ENCODE measurements at regions not wholly inside any gene's neighbourhood (a gene's known extent, or its start where the extent isn't known, plus 50 kb on each side); places are given as distances from the start of the nearest gene placed in this dataset.

DNA sequence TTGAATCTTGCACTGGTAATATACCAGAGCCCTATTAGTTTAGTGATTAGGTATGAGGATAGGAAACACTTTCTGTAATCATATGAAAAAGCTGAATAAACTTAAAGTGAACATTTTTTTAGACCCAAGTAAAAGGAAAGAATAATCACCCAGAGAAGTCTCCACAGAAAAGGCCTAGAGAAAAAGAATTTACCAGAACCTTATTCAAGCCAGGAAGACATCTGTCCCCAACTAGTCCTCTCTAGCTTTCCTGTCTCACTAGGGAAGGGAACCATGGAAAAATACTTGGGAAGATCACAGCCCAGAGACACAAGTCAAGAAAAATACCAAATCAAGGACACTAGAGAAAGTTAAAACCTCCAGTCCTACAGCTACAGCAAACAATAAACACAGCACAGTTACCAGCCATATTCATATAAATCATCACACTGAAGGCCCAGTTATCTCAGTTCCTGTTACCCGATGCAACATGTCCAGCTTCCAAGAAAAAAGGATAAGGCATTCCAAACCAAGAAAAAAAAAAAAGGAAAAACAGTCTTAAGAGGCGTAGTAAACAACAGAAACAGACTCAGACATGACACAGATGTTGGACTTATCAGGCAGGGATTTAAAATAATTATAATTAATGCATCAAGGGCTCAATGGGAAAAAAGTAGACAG lies 461.5 kb downstream of the IRS1 start:
- DNase-seq (ENCODE audit: low read depth in 2 of 2, low spot score in 1 of 2) = no peak

DNA sequence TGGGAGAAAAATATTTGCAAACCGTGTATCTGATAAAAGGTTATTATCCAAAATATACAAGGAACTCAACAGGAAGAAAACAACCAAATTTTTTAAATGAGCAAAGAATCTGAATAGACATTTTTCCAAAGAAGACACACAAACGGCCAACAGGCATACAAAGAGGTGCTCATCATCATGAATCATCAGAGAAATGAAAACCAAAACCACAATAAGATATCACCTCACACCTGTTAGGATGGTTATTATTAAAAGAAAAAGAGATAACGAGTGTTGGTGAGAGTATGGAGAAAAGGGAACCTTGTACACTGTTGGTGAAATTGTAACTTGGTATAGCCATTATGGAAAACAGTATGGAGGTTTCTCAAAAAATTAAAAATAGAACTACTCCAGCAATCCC lies 463.3 kb downstream of the IRS1 start:
- DNase-seq (ENCODE audit: low read depth in 2 of 2, low spot score in 1 of 2) = no peak

DNA sequence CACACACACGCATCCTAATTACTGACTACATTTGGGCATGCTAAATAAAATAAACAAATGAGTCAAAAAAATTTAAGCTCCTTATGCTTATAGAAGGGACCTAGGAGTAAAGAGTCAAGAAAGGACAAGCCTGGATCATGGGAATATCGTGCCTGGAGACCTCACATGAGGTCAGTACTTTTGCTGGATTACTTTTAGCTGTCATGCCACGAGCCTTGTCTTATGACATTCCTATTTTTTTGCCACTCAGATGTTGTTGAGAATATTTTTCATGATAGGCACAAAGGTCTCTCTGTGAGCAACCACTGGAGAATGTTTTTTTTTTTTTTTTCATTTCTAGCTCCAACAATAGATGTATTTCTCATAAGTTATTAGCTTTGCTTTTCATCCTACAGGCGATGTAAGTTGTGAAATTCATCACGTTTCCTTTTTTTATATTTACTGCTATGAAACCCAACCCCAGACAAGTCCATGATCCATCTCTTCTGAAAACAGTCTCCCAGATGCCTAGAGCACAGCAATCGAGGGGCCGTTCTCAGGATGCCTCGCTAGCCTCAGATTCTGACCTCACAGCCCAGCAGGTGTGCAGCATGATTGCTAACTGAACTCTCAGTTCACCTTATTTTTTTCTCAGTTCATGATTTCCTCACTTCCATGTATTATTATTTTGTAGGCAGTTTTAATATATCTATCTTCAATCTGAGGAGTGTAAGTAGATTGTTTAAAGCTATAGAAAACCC lies 464.5 kb downstream of the IRS1 start:
- no peak for DNase-seq (ENCODE audit: low read depth in 2 of 2, low spot score in 1 of 2)

DNA sequence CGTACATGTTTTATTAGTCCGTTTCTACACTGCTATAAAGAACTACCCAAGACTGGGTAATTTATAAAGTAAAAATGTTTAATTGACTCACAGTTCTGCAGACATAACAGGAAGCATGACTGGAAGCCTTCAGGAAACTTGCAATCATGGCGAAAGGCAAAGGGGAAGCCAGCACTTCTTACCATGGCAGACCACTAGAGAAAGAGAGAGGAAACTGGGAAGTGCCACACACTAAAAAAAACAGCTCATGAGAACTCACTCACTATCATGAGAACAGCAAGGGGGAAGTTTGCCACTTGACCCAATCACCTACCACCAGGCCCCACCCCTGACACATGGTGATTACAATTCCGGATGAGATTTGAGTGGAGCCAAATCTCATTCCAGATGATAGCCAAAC lies 466.2 kb downstream of the IRS1 start:
- no peak for DNase-seq (ENCODE audit: low read depth in 2 of 2, low spot score in 1 of 2)

DNA sequence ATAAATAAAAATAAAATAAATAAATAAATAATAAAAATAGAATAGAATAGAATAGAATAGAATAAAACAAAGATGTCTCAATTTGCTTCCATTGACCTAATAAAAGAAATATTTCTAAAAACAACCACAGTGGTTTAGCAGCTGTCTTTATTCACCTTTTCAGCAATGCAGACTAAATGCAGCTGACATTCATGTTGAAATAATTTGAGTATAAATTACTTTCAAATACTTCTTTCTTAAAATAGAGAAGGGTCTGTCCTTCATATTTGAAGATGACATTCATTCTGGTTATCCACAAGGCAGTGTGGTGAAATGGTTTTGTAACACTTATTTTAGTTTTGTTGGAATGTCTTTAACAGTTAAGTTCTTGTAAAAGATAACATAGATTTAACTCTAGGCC lies 469.4 kb downstream of the IRS1 start:
- no peak for DNase-seq (ENCODE audit: low read depth in 2 of 2, low spot score in 1 of 2)

DNA sequence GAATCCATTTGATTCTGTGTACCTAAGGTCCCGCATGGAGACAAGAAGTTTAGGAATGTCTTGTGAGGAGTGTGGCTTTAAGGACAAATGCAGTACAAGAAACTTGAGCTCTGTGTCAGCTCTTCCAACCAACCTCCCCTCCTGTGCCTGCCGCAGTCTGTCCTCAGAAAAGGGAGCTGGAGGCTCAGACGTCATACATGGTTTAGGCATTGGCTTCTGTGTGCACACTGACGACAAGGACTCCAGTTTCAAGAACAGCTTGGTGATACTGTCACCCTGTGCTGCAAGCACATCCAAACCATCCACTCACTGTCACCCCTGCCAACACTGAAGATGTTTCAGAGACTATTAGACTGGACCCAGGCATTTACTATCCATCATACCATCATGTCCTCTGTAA lies 470.4 kb downstream of the IRS1 start:
- DNase-seq (ENCODE audit: low read depth in 2 of 2, low spot score in 1 of 2) = no peak

DNA sequence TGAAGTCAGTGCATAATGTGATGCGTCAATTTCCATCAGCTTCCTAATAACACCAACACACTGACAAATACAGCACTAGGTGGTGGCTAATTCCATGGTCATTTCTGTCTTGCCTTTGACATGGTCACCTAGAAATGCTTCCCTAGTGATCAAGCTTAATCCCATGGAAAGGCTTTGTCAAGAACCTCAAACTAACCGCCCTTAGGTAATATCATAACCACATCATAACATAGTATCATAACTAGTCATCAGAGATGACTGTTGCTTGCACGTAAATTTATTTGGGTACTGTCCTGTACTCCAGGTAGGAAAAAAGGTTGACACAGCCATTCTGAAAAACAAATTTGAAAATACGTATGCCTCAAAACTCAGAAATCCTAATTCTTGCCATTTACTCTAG lies 471.8 kb downstream of the IRS1 start:
- DNase-seq (ENCODE audit: low read depth in 2 of 2, low spot score in 1 of 2) = no peak

DNA sequence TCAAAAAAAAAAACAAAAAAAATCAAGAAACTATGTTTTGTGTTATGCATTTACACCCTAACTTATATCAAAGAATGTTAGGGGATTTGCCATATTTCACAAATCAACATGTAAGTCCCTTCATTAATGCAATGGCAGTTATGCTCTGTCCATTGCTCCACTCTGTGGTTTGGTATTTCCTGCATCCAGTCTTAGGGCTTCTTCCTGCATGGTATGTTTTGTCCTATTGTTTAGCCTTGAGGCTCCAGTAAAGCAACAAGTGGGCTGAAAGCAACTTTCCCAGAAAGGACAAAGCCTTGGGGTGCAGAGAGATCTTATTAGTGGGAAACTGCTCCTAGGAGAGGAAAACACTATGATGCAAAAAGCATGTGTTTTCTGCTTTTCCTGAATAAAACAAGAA lies 474.1 kb downstream of the IRS1 start:
- no peak for DNase-seq (ENCODE audit: low read depth in 2 of 2, low spot score in 1 of 2)

DNA sequence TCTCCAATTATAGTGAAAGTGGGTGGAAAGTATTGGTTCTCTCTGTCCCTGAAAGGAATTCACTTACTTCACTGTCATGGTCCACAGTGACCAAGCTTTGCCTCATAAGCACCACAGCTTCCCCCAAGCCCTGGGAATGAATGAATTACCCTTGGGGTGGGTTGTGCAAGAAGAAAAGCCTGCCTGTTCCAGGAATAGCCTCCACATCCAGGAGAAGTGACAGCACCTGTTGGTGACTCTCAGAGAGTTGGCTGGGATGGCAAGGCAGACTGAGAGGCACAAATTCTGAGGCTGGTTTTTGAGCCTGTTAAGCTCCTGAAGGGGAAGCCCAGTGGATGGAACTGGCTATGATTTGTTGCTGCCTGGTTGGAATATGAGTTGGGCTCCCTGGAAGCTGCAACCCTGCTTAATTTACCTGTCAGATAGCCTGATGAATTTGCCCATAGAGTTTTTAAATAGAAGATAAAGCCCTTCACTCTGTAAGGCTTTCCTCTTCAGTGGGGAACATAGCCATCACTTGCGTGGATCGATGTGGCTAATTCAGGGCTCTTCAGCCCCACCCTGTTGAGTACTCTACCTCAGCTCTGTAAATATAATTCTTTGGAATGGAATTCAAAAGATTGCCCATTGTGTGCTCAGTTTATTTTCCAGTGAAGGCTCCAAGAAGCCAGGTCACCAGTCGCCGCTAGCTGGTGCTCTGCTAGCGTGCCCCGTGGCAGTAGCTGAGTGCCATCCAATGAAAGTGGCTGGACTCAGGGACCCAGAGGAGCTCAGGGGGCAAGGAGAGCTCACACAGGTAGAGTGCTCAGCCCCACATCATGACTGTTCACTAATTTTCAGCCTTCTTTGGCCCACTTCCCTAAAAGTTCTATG lies 479.3 kb downstream of the IRS1 start:
- DNase-seq (ENCODE audit: low read depth in 2 of 2, low spot score in 1 of 2) = no peak

DNA sequence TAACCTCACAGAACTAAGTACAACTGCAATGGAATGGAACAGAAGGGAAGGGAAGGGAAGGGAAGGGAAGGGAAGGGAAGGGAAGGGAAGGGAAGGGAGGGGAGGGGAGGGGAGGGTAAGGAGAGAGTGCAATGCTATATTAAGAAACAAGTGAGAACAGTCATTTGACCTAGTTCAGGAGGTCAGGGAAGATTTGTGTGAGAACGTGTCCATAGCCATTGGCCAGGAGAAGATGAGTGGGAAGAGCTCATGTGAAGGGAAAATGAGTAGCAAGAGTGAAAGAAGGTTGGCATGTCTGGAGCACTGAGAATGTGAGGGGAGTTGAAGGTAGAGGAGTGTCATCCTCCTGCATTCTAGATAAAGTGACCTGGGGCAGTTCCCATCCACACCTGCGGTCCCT lies 481.6 kb downstream of the IRS1 start:
- DNase-seq (ENCODE audit: low read depth in 2 of 2, low spot score in 1 of 2) = no peak

DNA sequence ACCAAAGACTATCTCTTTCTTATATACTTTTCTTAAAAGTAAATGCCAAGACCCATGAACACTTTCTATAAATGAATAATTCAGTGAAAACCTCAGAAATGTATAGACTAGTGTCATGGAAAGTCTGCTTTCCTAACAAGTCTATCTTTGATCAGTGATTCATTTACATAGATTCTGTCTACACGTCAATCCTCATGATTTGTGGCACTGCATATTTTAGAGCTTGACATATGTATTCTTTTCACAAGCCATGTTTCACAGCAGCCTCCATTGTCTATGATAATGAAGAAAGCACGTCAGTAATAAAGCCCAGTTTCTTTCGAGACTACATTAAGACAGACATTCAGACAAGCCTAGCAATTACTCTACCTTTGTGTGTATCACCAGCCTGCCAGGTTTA lies 486.6 kb downstream of the IRS1 start:
- DNase-seq (ENCODE audit: low read depth in 2 of 2, low spot score in 1 of 2) = no peak

DNA sequence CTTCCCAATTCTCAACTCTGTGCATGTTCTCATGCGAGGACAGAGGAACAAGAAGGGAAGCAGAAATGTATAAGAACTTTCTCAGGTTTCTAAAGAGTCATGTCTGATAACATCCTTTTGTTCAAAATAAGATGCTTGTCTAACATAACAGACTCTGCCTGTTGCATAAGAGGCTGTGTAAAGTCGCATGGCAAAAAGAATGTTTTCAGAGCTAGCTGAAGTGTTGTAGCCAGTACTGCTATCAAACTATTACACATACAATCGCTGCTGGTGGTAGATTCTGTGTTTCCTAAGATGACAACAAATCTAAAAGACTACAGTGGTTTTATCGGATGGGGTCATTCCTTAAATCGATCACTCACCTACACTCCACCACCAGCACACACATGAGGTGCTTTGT lies 487.5 kb downstream of the IRS1 start:
- DNase-seq (ENCODE audit: low read depth in 2 of 2, low spot score in 1 of 2) = no peak

DNA sequence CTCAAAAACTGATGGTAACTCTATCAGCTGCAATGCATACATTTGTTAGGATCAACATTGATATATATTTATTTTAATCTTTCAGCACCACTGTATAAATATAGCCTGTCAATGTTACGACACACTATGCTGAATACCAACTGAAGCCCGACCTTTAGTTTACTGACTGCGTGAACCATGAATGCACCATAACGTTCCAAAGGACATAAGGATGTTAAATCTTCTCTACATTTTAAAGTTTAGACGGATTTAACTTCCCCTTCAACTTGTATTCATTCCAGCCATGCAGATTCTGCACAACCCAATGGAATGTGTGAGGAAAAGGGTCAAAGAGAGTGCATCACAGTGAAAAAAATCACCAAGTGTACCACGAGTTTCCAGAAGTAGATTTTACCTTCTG lies 489.5 kb downstream of the IRS1 start:
- no peak for DNase-seq (ENCODE audit: low read depth in 2 of 2, low spot score in 1 of 2)

DNA sequence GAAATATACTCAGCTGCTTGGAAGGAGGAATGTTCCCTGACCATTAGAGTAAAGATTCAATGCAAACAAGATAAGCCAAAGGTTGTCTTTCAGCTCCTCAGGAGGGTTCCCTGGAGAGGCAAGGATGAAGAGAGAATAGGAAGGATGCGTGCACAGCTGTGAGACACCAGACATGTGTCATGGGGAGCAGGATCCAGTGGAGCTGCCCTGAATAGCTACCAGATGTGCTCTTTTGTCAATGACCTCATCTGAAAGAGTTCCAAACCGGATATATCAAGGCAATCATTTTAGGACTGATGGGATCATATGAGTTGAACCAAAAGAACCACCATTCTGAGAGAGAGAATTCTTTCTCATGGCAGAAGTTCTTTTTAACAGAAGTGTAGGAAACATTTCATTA lies 490.6 kb downstream of the IRS1 start:
- DNase-seq (ENCODE audit: low read depth in 2 of 2, low spot score in 1 of 2) = no peak

DNA sequence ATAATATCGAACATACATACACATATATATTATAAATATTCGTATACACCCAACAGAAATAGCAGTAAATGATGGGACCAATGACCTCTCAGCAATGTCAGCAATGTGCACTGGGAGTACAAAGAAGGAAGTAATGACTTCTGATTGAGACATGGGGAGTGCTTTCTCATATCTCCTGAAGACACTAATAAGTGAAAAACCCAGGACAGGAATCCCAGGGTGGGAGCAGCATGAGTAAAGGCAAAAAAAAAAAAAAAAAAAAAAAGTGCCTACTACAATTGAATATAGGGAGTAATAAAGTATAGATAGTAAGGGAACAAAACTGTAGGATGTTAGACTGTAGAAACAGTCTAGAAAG lies 491.3 kb downstream of the IRS1 start:
- no peak for DNase-seq (ENCODE audit: low read depth in 2 of 2, low spot score in 1 of 2)

DNA sequence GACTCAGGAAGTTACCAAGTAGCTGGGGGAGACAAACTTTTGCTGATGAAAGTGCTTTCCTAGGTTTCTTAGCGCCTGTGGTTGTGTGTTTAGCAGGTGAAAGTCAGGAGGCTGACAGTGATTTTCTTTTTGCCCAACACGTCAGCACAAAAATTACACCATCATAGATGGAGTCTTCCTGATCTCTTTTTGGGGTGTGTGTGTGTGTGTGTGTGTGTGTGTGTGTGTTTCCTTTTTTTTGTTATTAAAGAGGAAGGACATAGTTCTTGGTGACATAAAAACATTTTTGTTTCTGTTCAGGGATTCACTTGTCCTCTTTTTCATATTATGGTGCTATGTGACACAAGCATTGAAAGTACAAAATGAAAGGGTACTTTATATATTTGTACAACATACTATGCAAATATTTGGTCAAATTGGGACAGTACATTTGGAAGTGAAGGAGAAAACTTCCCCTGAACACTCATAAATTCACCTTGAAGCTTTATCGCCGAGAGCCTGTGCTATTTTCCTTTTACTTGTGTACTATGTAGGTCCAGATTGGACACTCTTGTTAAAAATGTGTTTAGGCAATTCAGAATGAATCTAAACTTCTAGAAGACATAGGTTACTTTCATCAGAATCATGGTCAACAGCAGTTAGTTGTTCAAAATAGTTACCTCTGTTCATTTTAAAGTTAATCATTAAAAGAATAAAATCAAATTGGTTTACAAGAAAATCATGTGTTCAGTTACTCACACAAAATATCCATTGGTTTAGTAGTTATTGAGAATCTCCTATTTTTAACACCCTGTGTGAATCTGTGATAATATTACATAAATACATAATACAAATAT lies 491.9 kb downstream of the IRS1 start:
- DNase-seq (ENCODE audit: low read depth in 2 of 2, low spot score in 1 of 2) = no peak

DNA sequence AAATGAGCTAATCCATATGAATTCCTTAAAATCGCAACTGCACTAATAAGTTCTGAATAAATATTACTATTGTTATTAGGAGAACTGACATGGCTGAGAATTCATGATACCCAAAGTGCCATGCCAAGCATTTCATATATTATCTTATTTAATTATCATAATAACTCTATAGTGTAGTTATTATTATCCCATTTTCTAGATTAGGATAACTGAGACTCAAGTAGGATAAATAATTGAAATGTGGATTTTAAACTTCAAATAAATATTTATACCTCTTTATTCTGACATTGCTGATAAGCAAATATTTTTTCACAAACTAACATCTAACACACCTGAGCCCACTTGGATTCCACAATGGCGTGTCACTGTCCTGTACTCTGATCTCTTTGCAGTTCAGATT lies 492.7 kb downstream of the IRS1 start:
- no peak for DNase-seq (ENCODE audit: low read depth in 2 of 2, low spot score in 1 of 2)

DNA sequence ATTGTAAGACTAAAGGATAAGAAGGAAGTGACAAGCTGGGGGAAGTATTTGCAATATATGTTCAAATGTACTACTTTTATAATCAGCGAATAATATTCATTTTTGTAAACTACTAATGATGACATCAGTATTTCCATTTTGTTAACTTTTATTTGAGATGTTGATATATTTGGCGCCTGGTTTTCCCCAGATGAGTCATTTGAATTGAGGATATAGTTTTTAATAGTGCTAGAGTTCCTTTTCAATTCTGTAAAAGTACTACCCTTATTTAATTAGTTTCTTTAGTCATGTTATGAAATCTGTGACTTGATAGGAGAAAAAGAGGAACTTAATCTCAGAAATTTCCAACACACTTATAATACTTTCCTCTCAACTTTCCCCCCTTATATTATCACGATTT lies 495.3 kb downstream of the IRS1 start:
- DNase-seq (ENCODE audit: low read depth in 2 of 2, low spot score in 1 of 2) = no peak

DNA sequence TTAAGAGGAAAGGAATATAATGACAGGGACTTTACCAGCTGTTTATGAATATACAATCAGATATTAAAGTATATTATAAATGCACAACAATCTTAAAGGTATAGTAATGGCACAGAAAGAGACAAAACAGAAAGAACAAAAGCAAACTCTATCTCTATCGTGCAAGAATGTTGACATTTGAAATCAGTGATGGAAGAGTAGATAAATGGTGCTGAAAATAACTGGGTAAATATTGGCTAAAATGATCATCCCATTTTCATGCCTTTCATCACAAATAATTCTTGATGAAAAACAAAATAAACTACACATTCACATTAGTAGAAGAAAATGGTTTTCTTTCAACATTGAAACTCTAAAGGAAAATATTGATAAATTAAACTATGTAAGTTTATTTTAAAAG lies 495.9 kb downstream of the IRS1 start:
- no peak for DNase-seq (ENCODE audit: low read depth in 2 of 2, low spot score in 1 of 2)

DNA sequence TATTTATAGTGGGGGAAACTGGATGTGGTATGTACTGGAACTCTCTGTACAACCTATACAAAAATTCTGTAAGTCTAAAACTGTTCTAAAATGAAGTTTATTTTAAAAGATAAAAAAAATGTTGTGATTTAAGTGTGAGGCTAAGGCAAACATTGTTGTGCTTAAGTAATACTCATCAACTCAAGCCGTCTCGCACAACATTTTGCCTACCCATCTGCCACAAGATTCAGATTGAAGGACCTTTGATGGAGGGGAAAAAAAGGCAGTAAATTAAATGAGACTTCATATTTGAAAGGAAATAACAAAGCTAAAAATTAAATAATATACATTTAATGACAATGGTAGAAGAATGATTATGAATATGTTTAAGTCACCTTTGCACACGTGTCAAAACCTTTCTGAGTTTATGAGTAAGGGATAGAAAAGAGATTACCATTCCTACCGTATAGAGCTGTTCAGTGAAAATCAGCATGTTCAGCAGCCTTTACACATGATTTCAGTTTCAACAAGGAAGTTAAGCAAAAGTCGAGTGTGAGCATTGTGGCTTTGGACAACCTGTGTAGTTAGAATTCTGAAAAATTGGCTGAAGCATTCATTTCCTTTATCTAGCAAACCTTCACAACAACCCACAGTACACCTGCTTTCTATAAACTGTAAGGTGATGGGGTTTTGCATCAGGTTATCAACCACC lies 499.3 kb downstream of the IRS1 start:
- no peak for DNase-seq (ENCODE audit: low read depth in 2 of 2, low spot score in 1 of 2)

DNA sequence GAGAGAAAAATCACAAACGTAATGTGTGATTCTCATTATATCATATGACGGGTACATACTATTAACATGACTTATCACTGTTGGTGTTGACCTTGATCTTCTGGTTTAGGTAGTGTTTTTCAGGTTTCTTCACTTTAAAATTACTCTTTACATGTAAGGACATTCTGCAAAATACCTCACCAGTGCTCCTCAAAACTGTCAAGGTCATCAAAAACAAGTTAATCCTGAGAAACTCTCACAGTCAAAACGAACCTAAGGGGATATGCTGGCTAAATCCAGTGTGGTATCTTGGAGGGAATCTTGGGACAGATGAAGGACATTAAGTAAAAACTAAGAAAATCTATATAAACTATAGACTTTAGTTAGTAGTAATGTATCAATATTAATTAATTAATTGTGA lies 499.8 kb downstream of the IRS1 start:
- DNase-seq (ENCODE audit: low read depth in 2 of 2, low spot score in 1 of 2) = no peak
